Gastroesophageal sphincter (tissue), 4 donors: ENCODE measurements at regions not wholly inside any gene's neighbourhood (a gene's known extent, or its start where the extent isn't known, plus 50 kb on each side); places are given as distances from the start of the nearest gene placed in this dataset.

Experiments
- ATAC-seq: fragments of 150-250 bp; one replicate; pipeline ENCODE4 v1.9.1; 2016; ENCODE audit warnings: mild to moderate bottlenecking, moderate library complexity
- H3K27ac ChIP-seq, 4 donors: fragments of 200-600 bp; sonication (generic) in 3 of 4; 1 replicate in 3 of 4; 2 replicates in 1 of 4; pipeline ENCODE4 v1.5.1; 2016 to 2019
- H3K27me3 ChIP-seq: fragments of 200-600 bp; sonication (generic); one replicate; pipeline ENCODE4 v1.5.1; 2019
- H3K36me3 ChIP-seq, 2 donors: fragments of 200-600 bp; sonication (generic); one replicate each; pipeline ENCODE4 v1.5.1; 2019; ENCODE audit warnings: control low read depth in 1 of 2
- H3K4me1 ChIP-seq, 3 donors: fragments of 200-600 bp; sonication (generic); 1 replicate in 2 of 3; 2 replicates in 1 of 3; pipeline ENCODE4 v1.5.1; 2016 to 2019; ENCODE audit warnings: control low read depth in 2 of 3
- H3K4me3 ChIP-seq, 2 donors: fragments of 200-600 bp; sonication (generic); one replicate each; pipeline ENCODE4 v1.5.1; 2019; ENCODE audit warnings: mild to moderate bottlenecking in 1 of 2, moderate library complexity in 1 of 2
- H3K9me3 ChIP-seq, 3 donors: fragments of 200-600 bp; sonication (generic); one replicate each; pipeline ENCODE4 v1.5.1; 2017 to 2019; ENCODE audit warnings: control low read depth in 2 of 3
- EP300 ChIP-seq: sonication (generic); formaldehyde crosslinking; IDR thresholded peaks from one replicate; pipeline ENCODE4 v1.6.1; 2017; ENCODE audit warnings: antibody characterized with exemption, mild to moderate bottlenecking
- POLR2A ChIP-seq, 2 donors: fragments of 450-650 bp; IDR thresholded peaks; one replicate each; pipeline ENCODE4 v1.6.1; 2017; ENCODE audit warnings: antibody characterized with exemption in 2 of 2, mild to moderate bottlenecking in 2 of 2, moderate library complexity in 1 of 2
- POLR2AphosphoS5 ChIP-seq: sonication (generic); formaldehyde crosslinking; IDR thresholded peaks from one replicate; pipeline ENCODE4 v1.6.1; 2017; ENCODE audit warnings: antibody characterized with exemption
- WGBS, 2 donors: methylation state at CpG; one replicate each; pipeline ENCODE4 v1.1.5; 2018; ENCODE audit warnings: low coverage in 1 of 2; 5-methylcytosine and 5-hydroxymethylcytosine counted together
- TF ChIP-seq, protein P1 (sequence below), 4 experiments: fragments of 200-600 bp in 2 of 4; fragments of 450-650 bp in 2 of 4; sonication (generic) in 1 of 4; IDR thresholded peaks; one replicate each; pipeline ENCODE4 v1.5.1; 2017 to 2019; ENCODE audit warnings: antibody characterized with exemption in 4 of 4, mild to moderate bottlenecking in 2 of 4, moderate library complexity in 2 of 4

DNA sequence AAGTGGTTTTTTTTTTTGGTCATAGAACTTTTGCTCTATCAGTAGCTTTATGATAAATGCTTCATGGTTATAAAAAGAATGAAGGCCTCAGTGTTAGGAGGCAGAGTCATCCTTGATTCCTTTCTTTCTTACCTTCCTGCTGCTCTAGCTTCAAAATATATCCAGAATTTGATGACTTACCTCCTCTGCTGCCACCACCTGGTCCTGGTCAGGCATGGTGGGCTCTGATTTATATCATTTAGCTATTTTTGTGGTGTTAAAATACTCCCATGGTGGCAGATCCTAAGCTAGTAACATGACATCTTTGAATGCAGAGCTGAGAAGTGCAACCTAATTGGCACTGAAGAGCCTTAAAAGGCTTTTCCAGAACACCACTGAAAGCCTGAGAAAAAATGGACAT is 508.8 kb upstream of the CDH8 start:
- Histone ChIP-seq H3K27me3 (no peaks in the 10 kb centered on the region), H3K36me3 (no peaks in the 10 kb centered on the region), H3K27ac (no peak overlapping the region), H3K4me1 (no peaks in the 10 kb centered on the region), H3K4me3 (no peak overlapping the region), H3K9me3 (no peaks in the 10 kb centered on the region)
- no peak for ATAC-seq
- TF ChIP-seq, protein P1, sequence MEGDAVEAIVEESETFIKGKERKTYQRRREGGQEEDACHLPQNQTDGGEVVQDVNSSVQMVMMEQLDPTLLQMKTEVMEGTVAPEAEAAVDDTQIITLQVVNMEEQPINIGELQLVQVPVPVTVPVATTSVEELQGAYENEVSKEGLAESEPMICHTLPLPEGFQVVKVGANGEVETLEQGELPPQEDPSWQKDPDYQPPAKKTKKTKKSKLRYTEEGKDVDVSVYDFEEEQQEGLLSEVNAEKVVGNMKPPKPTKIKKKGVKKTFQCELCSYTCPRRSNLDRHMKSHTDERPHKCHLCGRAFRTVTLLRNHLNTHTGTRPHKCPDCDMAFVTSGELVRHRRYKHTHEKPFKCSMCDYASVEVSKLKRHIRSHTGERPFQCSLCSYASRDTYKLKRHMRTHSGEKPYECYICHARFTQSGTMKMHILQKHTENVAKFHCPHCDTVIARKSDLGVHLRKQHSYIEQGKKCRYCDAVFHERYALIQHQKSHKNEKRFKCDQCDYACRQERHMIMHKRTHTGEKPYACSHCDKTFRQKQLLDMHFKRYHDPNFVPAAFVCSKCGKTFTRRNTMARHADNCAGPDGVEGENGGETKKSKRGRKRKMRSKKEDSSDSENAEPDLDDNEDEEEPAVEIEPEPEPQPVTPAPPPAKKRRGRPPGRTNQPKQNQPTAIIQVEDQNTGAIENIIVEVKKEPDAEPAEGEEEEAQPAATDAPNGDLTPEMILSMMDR (IDR thresholded peaks at IDR 0.05): no peak
- TF ChIP-seq EP300 (no peak), POLR2A (IDR thresholded peaks at IDR 0.05) (no peak), POLR2AphosphoS5 (no peak)

DNA sequence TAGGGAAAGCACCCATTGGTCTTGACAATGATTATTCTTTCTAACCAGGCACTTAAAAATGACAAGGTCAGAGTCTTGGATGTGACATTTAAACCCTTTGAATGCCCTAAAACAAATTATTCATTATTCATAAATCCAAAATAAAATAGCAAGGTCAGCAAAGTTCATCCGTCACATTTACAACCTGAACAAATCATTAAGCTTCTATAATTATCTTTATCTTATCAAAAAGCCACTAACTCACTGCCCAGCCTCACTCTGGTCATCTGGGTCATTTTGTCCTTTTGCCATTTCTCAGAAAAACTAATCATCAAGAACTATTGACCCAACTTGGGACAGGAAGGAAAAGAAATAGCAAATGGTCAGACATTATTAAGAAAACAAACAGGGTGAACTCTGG is 507.3 kb upstream of the CDH8 start:
- no peak for ATAC-seq
- no peaks in the 10 kb centered on the region for H3K27me3 ChIP-seq
- 71 to 78% methylated on average over 1 of the region's 1 CpG for WGBS, 2 donors

DNA sequence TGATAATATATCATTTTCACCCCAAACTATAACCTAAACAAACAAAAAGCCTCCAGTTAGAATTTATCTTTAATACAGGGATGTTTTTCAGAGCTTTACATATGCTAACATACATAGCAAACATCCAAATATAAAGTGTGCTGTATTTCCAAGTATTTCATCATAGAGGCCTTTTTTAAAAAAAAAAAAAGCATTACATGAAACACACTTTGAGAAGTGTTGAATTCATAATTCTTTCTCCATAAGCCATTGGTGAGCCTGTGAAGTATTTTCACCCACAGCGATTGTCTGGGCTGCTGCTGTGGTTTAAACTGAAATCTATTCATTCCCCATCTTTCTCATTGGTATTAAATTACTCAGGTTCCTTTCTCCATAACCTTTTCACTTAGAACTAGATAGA is 503.4 kb upstream of the CDH8 start:
- WGBS, 2 donors: 58 to 60% methylated on average over 1 of the region's 1 CpG

More for the DNA sequence above, 507.3 kb upstream of the CDH8 start:
- Histone ChIP-seq H3K9me3 (no peaks in the 10 kb centered on the region), H3K4me3 (no peak overlapping the region), H3K4me1 (no peaks in the 10 kb centered on the region), H3K27ac (no peak overlapping the region), H3K36me3 (no peaks in the 10 kb centered on the region)
- TF ChIP-seq, protein P1 (IDR thresholded peaks at IDR 0.05): no peak
- TF ChIP-seq POLR2AphosphoS5: no peak
- no peak for TF ChIP-seq POLR2A (IDR thresholded peaks at IDR 0.05)
- TF ChIP-seq EP300: no peak

DNA sequence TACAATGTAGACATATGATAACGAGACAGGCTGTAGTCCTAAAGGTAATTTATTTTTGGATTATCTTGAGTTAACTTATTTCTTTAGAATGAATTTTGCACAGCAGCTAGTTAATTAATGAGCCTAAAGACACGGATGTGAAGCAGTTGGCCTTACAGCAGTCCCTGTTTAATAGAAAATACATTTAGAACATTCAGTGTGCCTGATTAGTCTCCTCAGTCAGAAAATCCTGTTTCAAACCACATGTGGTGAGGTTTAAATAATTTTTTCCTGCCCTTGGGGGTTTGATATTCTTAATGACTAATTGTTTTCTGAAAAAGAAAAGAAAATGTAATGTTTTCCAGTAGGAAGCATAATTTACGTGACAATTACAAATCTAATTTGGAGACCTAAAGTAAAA is 494.2 kb upstream of the CDH8 start:
- ATAC-seq: no peak
- H3K36me3 ChIP-seq: no peaks in the 10 kb centered on the region
- H3K27ac ChIP-seq: no peak overlapping the region
- 47 to 57% methylated on average over 3 of the region's 3 CpGs for WGBS, 2 donors
- no peaks in the 10 kb centered on the region for H3K4me1 ChIP-seq
- no peaks in the 10 kb centered on the region for H3K27me3 ChIP-seq
- H3K4me3 ChIP-seq: no peak overlapping the region
- TF ChIP-seq, protein P1 (IDR thresholded peaks at IDR 0.05): no peak
- TF ChIP-seq POLR2AphosphoS5 (no peak), EP300 (no peak), POLR2A (IDR thresholded peaks at IDR 0.05) (no peak)
- no peaks in the 10 kb centered on the region for H3K9me3 ChIP-seq

More for the DNA sequence above, 503.4 kb upstream of the CDH8 start:
- H3K9me3 ChIP-seq: no peaks in the 10 kb centered on the region
- H3K36me3 ChIP-seq: no peaks in the 10 kb centered on the region
- no peak overlapping the region for H3K4me3 ChIP-seq
- no peaks in the 10 kb centered on the region for H3K4me1 ChIP-seq
- H3K27me3 ChIP-seq: no peaks in the 10 kb centered on the region
- TF ChIP-seq EP300: no peak
- no peak for TF ChIP-seq POLR2A (IDR thresholded peaks at IDR 0.05)
- TF ChIP-seq, protein P1 (IDR thresholded peaks at IDR 0.05): no peak
- TF ChIP-seq POLR2AphosphoS5: no peak
- no peak for ATAC-seq
- no peak overlapping the region for H3K27ac ChIP-seq

DNA sequence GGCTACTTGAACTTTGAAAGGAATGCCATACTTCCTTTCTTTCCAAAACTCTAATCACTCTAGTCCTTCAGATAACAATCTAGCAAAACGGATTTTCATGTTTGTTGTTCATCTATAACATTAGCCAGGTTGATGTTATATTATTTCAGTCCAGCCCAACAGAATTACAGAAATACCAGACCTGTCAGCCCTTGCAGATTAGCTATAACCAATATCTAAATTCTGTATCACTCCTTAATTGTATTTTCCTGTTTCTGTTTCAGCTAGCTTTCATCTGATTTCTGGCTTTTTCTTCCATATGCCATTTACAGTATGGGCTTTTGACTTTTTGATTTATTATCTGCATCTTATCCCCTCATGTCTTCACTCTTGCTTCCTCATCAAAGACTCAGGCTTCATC is 479.8 kb upstream of the CDH8 start:
- no peak overlapping the region for H3K4me3 ChIP-seq
- no peaks in the 10 kb centered on the region for H3K36me3 ChIP-seq
- TF ChIP-seq EP300 (no peak), POLR2A (IDR thresholded peaks at IDR 0.05) (no peak), POLR2AphosphoS5 (no peak)
- TF ChIP-seq, protein P1 (IDR thresholded peaks at IDR 0.05): no peak
- H3K4me1 ChIP-seq: no peaks in the 10 kb centered on the region
- H3K27ac ChIP-seq: no peak overlapping the region
- no peaks in the 10 kb centered on the region for H3K27me3 ChIP-seq
- H3K9me3 ChIP-seq: no peaks in the 10 kb centered on the region
- no peak for ATAC-seq
- 52 to 60% methylated on average over 1 of the region's 1 CpG for WGBS, 2 donors
